HFFc6 (cell line): ENCODE measurements at regions not wholly inside any gene's neighbourhood (a gene's known extent, or its start where the extent isn't known, plus 50 kb on each side); places are given as distances from the start of the nearest gene placed in this dataset.

Experiments
- DNase-seq: peaks from one replicate; pipeline ENCODE4 v3.0.0-alpha.2; 2018
- H3K27ac Mint-ChIP-seq: 2 replicates; pipeline ENCODE4 v1.8.0; 2020; ENCODE audit warnings: mild to moderate bottlenecking, mixed read lengths
- H3K27me3 Mint-ChIP-seq: 2 replicates; pipeline ENCODE4 v1.8.0; 2021; ENCODE audit warnings: mild to moderate bottlenecking, moderate library complexity, mixed read lengths; ENCODE audit not compliant: insufficient read depth
- H3K36me3 Mint-ChIP-seq: 2 replicates; pipeline ENCODE4 v1.8.0; 2021; ENCODE audit warnings: low read depth, mixed read lengths
- H3K4me1 Mint-ChIP-seq: 2 replicates; pipeline ENCODE4 v1.8.0; 2020; ENCODE audit warnings: low read depth, mixed read lengths
- H3K4me3 Mint-ChIP-seq: 2 replicates; pipeline ENCODE4 v1.8.0; 2020; ENCODE audit warnings: mild to moderate bottlenecking, moderate library complexity, mixed read lengths
- H3K9me3 Mint-ChIP-seq: 2 replicates; pipeline ENCODE4 v1.8.0; 2020; ENCODE audit warnings: mild to moderate bottlenecking, mixed read lengths
- CTCF ChIP-seq: fragments of 200-600 bp; sonication (generic); IDR thresholded peaks from 2 replicates; pipeline ENCODE4 v1.5.0; 2021; ENCODE audit warnings: antibody characterized with exemption, mild to moderate bottlenecking

- H3K4me3 Mint-ChIP-seq, result no peak overlapping the region
- no peaks in the 10 kb centered on the region for H3K36me3 Mint-ChIP-seq
- no peaks in the 10 kb centered on the region for H3K4me1 Mint-ChIP-seq
- peaks cover 34% of the 10 kb centered on the region for H3K9me3 Mint-ChIP-seq
- H3K27ac Mint-ChIP-seq, result no peak overlapping the region
- TF ChIP-seq CTCF, result no peak
- no peak for DNase-seq
- H3K27me3 Mint-ChIP-seq, result no peaks in the 10 kb centered on the region; the same call in none of the 2 replicates
Measured at GRCh38 chr20:56060486-56060885, 55.2 kb upstream of the CBLN4 start.

- H3K27ac Mint-ChIP-seq, result no peak overlapping the region
- H3K4me3 Mint-ChIP-seq, result no peak overlapping the region
- H3K4me1 Mint-ChIP-seq, result no peaks in the 10 kb centered on the region
- H3K36me3 Mint-ChIP-seq, result peaks cover 6% of the 10 kb centered on the region
- no peaks in the 10 kb centered on the region; the same call in 1 of the 2 replicates for H3K27me3 Mint-ChIP-seq
- no peak for TF ChIP-seq CTCF
- DNase-seq, result no peak
- peaks cover 55% of the 10 kb centered on the region for H3K9me3 Mint-ChIP-seq
Measured at GRCh38 chr20:56069016-56069415, 63.7 kb upstream of the CBLN4 start.

GRCh38 chr20:56072165-56072564, 66.8 kb upstream of the CBLN4 start:
- no peak for TF ChIP-seq CTCF
- Mint-ChIP-seq H3K9me3 (peaks cover 58% of the 10 kb centered on the region), H3K36me3 (peaks cover 6% of the 10 kb centered on the region)

GRCh38 chr20:56088375-56088774, 83.1 kb upstream of the CBLN4 start:
- Mint-ChIP-seq H3K4me3 (no peak overlapping the region), H3K36me3 (0 out of 2 replicates have a peak, but pooled peaks cover 1% of the 10 kb centered on the region), H3K4me1 (no peaks in the 10 kb centered on the region), H3K27ac (no peak overlapping the region), H3K9me3 (peaks cover 49% of the 10 kb centered on the region), H3K27me3 (no peaks in the 10 kb centered on the region; the same call in 1 of the 2 replicates)
- DNase-seq, result no peak
- no peak for TF ChIP-seq CTCF

More at GRCh38 chr20:56072165-56072564, 66.8 kb upstream of the CBLN4 start:
- no peaks in the 10 kb centered on the region for H3K27me3 Mint-ChIP-seq
- no peak overlapping the region for H3K4me3 Mint-ChIP-seq
- no peak overlapping the region for H3K27ac Mint-ChIP-seq
- DNase-seq, result no peak
- no peaks in the 10 kb centered on the region for H3K4me1 Mint-ChIP-seq

GRCh38 chr20:56091628-56092234, 86.4 kb upstream of the CBLN4 start:
- no peak for DNase-seq
- H3K27me3 Mint-ChIP-seq, result no peaks in the 10 kb centered on the region; the same call in 1 of the 2 replicates
- no peak for TF ChIP-seq CTCF
- no peaks in the 10 kb centered on the region for H3K4me1 Mint-ChIP-seq
- H3K36me3 Mint-ChIP-seq, result no peaks in the 10 kb centered on the region
- H3K4me3 Mint-ChIP-seq, result no peak overlapping the region
- peaks cover 68% of the 10 kb centered on the region for H3K9me3 Mint-ChIP-seq
- H3K27ac Mint-ChIP-seq, result no peak overlapping the region
